ENCODE measurements at regions not wholly inside any gene's neighbourhood (a gene's known extent, or its start where the extent isn't known, plus 50 kb on each side); places are given as distances from the start of the nearest gene placed in this dataset.

DNA sequence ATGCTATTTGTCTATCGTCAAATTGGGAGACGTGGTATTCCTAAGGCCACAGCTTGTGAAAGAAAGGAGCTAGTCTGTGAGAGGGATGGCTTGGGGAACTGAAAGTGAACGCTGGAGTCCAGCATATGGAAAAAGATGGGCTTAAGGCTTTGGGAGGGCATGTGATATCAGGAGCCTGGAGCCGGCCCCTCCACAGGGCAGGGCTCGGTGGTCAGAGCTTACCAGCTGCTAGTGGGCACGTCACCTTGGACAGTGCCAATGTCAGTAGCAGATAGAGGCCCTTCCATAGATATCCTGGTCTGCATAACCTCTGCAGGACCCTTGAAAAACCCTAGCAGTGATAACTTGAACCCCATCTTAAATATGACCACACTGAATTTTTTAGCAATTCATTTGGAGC is 259.1 kb upstream of the RAB6C start:
- H3K27ac ChIP-seq = no peak overlapping the region
- H3K4me3 ChIP-seq = no peak overlapping the region
- DNase-seq (ENCODE audit: low spot score) = no peak
- TF ChIP-seq, protein P1, sequence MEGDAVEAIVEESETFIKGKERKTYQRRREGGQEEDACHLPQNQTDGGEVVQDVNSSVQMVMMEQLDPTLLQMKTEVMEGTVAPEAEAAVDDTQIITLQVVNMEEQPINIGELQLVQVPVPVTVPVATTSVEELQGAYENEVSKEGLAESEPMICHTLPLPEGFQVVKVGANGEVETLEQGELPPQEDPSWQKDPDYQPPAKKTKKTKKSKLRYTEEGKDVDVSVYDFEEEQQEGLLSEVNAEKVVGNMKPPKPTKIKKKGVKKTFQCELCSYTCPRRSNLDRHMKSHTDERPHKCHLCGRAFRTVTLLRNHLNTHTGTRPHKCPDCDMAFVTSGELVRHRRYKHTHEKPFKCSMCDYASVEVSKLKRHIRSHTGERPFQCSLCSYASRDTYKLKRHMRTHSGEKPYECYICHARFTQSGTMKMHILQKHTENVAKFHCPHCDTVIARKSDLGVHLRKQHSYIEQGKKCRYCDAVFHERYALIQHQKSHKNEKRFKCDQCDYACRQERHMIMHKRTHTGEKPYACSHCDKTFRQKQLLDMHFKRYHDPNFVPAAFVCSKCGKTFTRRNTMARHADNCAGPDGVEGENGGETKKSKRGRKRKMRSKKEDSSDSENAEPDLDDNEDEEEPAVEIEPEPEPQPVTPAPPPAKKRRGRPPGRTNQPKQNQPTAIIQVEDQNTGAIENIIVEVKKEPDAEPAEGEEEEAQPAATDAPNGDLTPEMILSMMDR (IDR thresholded peaks at IDR 0.05) = no peak

DNA sequence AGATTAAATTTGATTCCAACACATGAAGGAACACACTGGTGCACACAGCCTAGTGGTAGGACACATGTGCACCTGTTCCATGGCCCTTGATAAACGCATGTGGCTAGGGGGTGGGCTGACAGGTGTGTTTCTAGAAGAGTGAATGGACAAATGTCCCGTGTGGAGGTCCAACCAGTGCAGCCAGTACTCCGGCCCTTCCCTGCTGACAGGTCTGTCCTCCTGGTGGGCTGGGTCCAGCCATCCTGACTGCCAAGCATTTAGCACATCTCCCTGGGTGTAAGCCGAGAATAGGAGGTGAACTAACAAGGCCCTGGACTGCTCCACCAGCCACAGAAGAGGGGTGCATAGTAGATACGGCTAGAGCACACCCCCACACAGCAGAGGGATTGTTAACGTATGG is 258.7 kb upstream of the RAB6C start:
- no peak overlapping the region for H3K4me3 ChIP-seq
- TF ChIP-seq, protein P1 (IDR thresholded peaks at IDR 0.05) = no peak
- no peak overlapping the region for H3K27ac ChIP-seq
- DNase-seq (ENCODE audit: low spot score) = no peak

DNA sequence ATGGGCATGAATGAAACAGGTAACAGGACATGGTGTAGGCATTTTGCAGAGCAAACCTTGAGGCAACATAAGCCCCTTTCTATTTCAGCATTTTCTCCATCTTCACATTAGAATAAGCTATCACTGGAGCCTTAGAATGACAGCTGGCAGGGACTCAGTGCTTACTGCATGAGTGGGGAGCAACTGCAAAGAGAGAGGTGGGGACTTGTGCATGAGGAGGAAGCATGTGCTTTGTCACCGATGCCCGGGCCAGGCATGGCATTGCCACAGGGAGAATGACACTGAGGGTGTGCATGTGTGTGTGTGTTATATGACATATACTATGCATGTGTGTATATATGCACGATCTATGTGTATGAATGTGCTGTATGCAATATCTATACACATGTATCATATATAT is 258.2 kb upstream of the RAB6C start:
- DNase-seq (ENCODE audit: low spot score) = no peak
- no peak overlapping the region for H3K27ac ChIP-seq
- H3K4me3 ChIP-seq = no peak overlapping the region
- TF ChIP-seq, protein P1 (IDR thresholded peaks at IDR 0.05) = no peak

DNA sequence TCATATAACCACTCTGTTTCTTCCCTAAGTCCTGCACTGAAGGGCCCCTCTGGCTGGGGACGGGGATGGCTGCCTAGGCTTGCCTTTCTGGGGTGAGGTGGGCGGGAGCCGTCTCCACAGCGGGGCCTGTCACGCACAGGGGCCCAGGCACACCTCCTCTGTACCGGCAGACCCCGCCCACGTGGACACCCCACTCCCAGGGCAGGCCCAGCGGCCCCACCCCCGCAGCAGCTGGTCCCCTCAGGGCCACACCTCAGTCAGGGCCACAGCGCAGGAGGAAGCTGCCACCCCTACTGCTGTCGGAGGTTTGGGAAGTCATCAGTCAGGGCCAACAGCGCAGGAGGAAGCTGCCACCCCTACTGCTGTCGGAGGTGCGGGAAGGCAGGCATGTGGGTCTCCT is 257.6 kb upstream of the RAB6C start:
- TF ChIP-seq, protein P1 (IDR thresholded peaks at IDR 0.05) = no peak
- no peak for DNase-seq (ENCODE audit: low spot score)
- no peak overlapping the region for H3K4me3 ChIP-seq
- no peak overlapping the region for H3K27ac ChIP-seq

DNA sequence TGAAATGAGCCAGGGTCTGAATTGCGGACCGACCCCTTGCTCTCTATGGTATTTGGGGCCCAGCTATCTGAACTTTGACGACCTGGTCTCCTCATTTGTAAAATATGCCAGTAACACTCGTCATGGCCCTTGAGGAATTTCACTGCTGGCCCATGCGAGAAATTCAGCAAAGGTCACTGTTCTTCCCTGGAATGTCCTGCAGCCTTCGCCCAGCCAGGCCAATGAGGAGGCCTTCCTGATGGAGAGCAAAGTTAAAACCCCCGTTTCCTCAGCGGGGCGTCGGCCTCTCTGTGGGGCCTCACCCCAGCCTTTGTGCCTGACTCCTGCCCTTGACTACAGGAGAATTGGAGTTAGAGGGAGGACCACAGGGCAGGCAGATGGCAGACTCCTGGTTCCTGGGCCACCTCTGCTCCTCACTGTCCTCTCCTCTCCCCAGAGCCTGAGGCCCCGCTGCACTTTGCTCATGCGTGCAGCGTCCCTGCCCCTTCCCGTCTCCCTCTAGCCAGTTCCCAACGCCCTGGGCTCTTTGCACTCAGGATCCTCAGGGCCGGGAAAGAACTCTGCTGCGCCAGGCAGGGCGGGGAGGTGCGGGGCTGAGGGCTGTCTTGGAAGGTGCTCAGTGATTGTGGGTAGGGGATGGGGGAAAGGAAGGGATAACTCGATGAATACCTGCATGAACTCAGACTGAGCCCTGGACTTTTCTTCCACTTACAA is 257.0 kb upstream of the RAB6C start:
- no peak for DNase-seq (ENCODE audit: low spot score)

DNA sequence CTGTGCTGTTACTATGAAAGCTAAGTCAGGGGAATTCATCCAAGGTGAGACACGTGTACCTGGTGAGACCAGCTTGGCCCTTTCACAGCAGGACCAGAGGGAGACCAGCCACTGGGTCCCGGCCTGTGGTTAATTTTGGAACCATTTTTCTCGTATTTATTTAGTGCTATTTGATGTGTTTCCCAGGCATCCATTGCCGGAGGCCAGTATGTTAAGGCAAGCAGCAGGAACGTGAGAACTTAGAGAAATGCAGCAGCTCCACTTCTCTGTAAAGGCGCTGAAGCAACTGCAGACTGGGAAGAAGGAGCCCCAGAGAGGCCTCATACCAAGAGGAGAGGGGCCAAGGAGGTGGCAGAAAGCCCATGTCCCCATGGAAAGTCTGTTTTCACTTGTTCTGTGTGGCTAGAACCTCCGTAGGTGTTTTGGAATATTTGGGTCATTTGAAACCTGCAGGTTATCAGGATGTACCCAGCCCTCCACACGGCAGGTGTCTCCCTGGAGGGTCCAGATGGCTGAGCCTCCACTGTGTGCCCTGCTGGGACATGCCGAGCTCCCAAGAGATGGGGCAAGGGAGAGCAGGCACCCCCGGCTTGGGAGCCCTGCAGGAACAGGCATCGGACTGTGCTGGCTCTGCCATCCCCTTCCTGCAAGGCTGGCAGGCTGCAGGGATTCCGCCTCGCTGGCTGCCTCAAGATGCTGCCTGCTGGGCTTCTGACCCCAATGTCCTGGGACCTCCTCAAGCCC is 256.0 kb upstream of the RAB6C start:
- Histone ChIP-seq H3K27ac (no peak overlapping the region), H3K4me3 (no peak overlapping the region)
- DNase-seq (ENCODE audit: low spot score) = no peak
- TF ChIP-seq, protein P1 (IDR thresholded peaks at IDR 0.05) = no peak

More for the DNA sequence above, 257.0 kb upstream of the RAB6C start:
- no peak overlapping the region for H3K4me3 ChIP-seq
- TF ChIP-seq, protein P1 (IDR thresholded peaks at IDR 0.05) = no peak
- H3K27ac ChIP-seq = no peak overlapping the region

Data from coronary artery (tissue), 2 donors.